GM12878 (cell line): ENCODE measurements at regions not wholly inside any gene's neighbourhood (a gene's known extent, or its start where the extent isn't known, plus 50 kb on each side); places are given as distances from the start of the nearest gene placed in this dataset.

Experiments used
- ATAC-seq: fragments of 200-7000 bp; cut with Tn5 transposase; 3 replicates; pipeline ENCODE4 v1.9.1; 2020; ENCODE audit warnings: mild to moderate bottlenecking, moderate library complexity
- BruUV-seq: library from RNA; stranded (reverse); fragments of 400-500 nt; replicated peaks from 2 replicates; lab custom pipeline; 2021; lab: Mats Ljungman, UMichigan
- CTCF ChIA-PET: fragments of 300-600 bp; sonication (Branson Sonifier 250); formaldehyde crosslinking; extraction: SDS; loops from one replicate; lab custom pipeline; 2021; ENCODE audit warnings: inconsistent platforms; lab: Yijun Ruan, JAX
- POLR2A ChIA-PET: fragments of 350-600 bp; formaldehyde crosslinking; extraction: SDS; loops from one replicate; lab custom pipeline; 2021; ENCODE audit warnings: inconsistent platforms; lab: Charles Lee
- RAD21 ChIA-PET: fragments of 300-600 bp; sonication (Branson Sonifier 250); formaldehyde crosslinking; loops from one replicate; lab custom pipeline; 2023; ENCODE audit warnings: antibody characterized with exemption; ENCODE audit not compliant: unreplicated experiment; lab: Charles Lee
- SMC1A ChIA-PET: fragments of 300-600 bp; sonication (Branson Sonifier 250); formaldehyde crosslinking; loops from one replicate; lab custom pipeline; 2023; ENCODE audit not compliant: unreplicated experiment, uncharacterized antibody; lab: Charles Lee
- DNase-seq: peaks from one replicate; pipeline ENCODE4 v3.0.0-alpha.2; 2011; ENCODE audit warnings: low read depth, low spot score
- FAIRE-seq: peaks from 3 replicates; lab custom pipeline; 2011; peaks lifted over from hg19 to GRCh38; lab: Jason Lieb, UNC
- H2AFZ ChIP-seq: 2 replicates; pipeline ENCODE4 v1.6.0; 2011; ENCODE audit warnings: low read depth, low read length, control low read depth; ENCODE audit not compliant: control insufficient read depth
- H3K27ac ChIP-seq: 2 replicates; pipeline ENCODE4 v1.5.1; 2011; ENCODE audit warnings: control low read depth; ENCODE audit not compliant: control insufficient read depth, insufficient read depth
- H3K27me3 ChIP-seq, 2 experiments: replicated peaks in 1 of 2; 2 replicates each; pipeline versions ENCODE4 v1.6.0 to v1.6.1; 2011; ENCODE audit warnings: low read length in 1 of 2; ENCODE audit not compliant: control insufficient read depth in 2 of 2, insufficient read depth in 2 of 2
- H3K36me3 ChIP-seq, 2 experiments: 2 replicates each; pipeline ENCODE4 v1.5.1; 2011; ENCODE audit warnings: low read length in 1 of 2; ENCODE audit not compliant: control insufficient read depth in 2 of 2, insufficient read depth in 2 of 2
- H3K4me1 ChIP-seq: 2 replicates; pipeline ENCODE4 v1.6.1; 2011; ENCODE audit warnings: mild to moderate bottlenecking, low read length, moderate library complexity, mixed read lengths; ENCODE audit not compliant: control insufficient read depth, insufficient read depth
- H3K4me2 ChIP-seq: 2 replicates; pipeline ENCODE4 v1.6.0; 2011; ENCODE audit warnings: control low read depth; ENCODE audit not compliant: control insufficient read depth, insufficient read depth
- H3K4me3 ChIP-seq: fragments of 200-600 bp; sonication (generic); 2 replicates; pipeline ENCODE4 v1.5.1; 2016
- H3K79me2 ChIP-seq: 2 replicates; pipeline ENCODE4 v1.6.0; 2011; ENCODE audit warnings: low read length; ENCODE audit not compliant: control insufficient read depth, insufficient read depth
- H3K9ac ChIP-seq: 2 replicates; pipeline ENCODE4 v1.8.0; 2011; ENCODE audit warnings: low read length, control low read depth, mixed read lengths; ENCODE audit not compliant: control insufficient read depth, insufficient read depth
- H3K9me3 ChIP-seq: replicated peaks from 3 replicates; pipeline ENCODE4 v1.5.1; 2011; ENCODE audit warnings: mild to moderate bottlenecking, low read length; ENCODE audit not compliant: control insufficient read depth, insufficient read depth
- H4K20me1 ChIP-seq: 2 replicates; pipeline ENCODE4 v1.6.0; 2011; ENCODE audit not compliant: control insufficient read depth, insufficient read depth
- ATF7 ChIP-seq: fragments of 450-650 bp; IDR thresholded peaks from 2 replicates; pipeline ENCODE4 v1.6.1; 2016; ENCODE audit warnings: low read depth, mild to moderate bottlenecking
- CHD4 ChIP-seq: fragments of 200-600 bp; sonication (generic); IDR thresholded peaks from 2 replicates; pipeline ENCODE4 v1.6.1; 2016; ENCODE audit warnings: mild to moderate bottlenecking
- E2F4 ChIP-seq: IDR thresholded peaks from 2 replicates; pipeline ENCODE4 v1.6.1; 2012; ENCODE audit warnings: low read depth, low read length, improper control_type of control experiment
- FOXM1 ChIP-seq: IDR thresholded peaks from 2 replicates; pipeline ENCODE4 v1.6.1; 2012; ENCODE audit warnings: low read depth, mild to moderate bottlenecking, inconsistent platforms, low read length, moderate library complexity
- GABPA ChIP-seq: IDR thresholded peaks from 2 replicates; pipeline ENCODE4 v1.6.1; 2014; ENCODE audit warnings: antibody characterized with exemption, low read depth, mild to moderate bottlenecking, inconsistent platforms
- HDAC2 ChIP-seq: fragments of 200-600 bp; sonication (generic); IDR thresholded peaks from 2 replicates; pipeline ENCODE4 v1.6.1; 2017
- IKZF1 ChIP-seq: fragments of 450-650 bp; conservative IDR thresholded peaks from 2 replicates; pipeline ENCODE4 v1.6.1; 2017; ENCODE audit warnings: antibody characterized with exemption, mild to moderate bottlenecking
- JUND ChIP-seq: IDR thresholded peaks from 2 replicates; pipeline ENCODE4 v1.6.1; 2012; ENCODE audit warnings: low read depth, mild to moderate bottlenecking, low read length, improper control_type of control experiment, moderate library complexity
- KDM1A ChIP-seq: fragments of 200-600 bp; sonication (generic); IDR thresholded peaks from 2 replicates; pipeline ENCODE4 v1.6.1; 2016; ENCODE audit warnings: borderline replicate concordance
- LARP7 ChIP-seq: fragments of 450-650 bp; IDR thresholded peaks from 2 replicates; pipeline ENCODE4 v1.6.1; 2017; ENCODE audit warnings: mild to moderate bottlenecking
- MTA3 ChIP-seq: IDR thresholded peaks from 2 replicates; pipeline ENCODE4 v1.6.1; 2012; ENCODE audit warnings: low read length, inconsistent platforms, borderline replicate concordance
- NFYA ChIP-seq: IDR thresholded peaks from 2 replicates; pipeline ENCODE4 v1.6.1; 2011; ENCODE audit warnings: low read depth, mild to moderate bottlenecking, low read length, improper control_type of control experiment, borderline replicate concordance
- POLR2AphosphoS2 ChIP-seq: IDR thresholded peaks from 2 replicates; pipeline ENCODE4 v1.6.1; 2011; ENCODE audit warnings: low read depth, mild to moderate bottlenecking, low read length, improper control_type of control experiment, moderate library complexity
- RB1 ChIP-seq: fragments of 450-650 bp; formaldehyde crosslinking; IDR thresholded peaks from 2 replicates; pipeline ENCODE4 v1.6.1; 2017; ENCODE audit warnings: mild to moderate bottlenecking, borderline replicate concordance
- SIN3A ChIP-seq: IDR thresholded peaks from 2 replicates; pipeline ENCODE4 v1.6.1; 2012; ENCODE audit warnings: low read depth, low read length, improper control_type of control experiment
- SIX5 ChIP-seq: IDR thresholded peaks from 2 replicates; pipeline ENCODE4 v1.6.1; 2011; ENCODE audit warnings: mild to moderate bottlenecking, low read depth, low read length, moderate library complexity; ENCODE audit not compliant: severe bottlenecking
- USF1 ChIP-seq: IDR thresholded peaks from 2 replicates; pipeline ENCODE4 v1.6.1; 2011; ENCODE audit warnings: borderline replicate concordance, low read depth, mild to moderate bottlenecking, moderate library complexity, mixed read lengths, low read length; ENCODE audit not compliant: insufficient read depth; ENCODE audit errors: extremely low read length
- ZNF217 ChIP-seq: fragments of 450-650 bp; IDR thresholded peaks from 2 replicates; pipeline ENCODE4 v1.6.1; 2017; ENCODE audit warnings: antibody characterized with exemption, mild to moderate bottlenecking
- WGBS: methylation state at CpG from one replicate; pipeline ENCODE4 v1.1.6; 2016; ENCODE audit warnings: low lambda C conversion rate; ENCODE audit not compliant: insufficient replicate concordance, insufficient coverage; ENCODE audit errors: missing lambda C conversion rate; 5-methylcytosine and 5-hydroxymethylcytosine counted together
- in situ Hi-C: fragments of 300-500 bp; cut with MboI; formaldehyde crosslinking; loops from 9 replicates; pipeline ENCODE4 v1.14.3; 2018; ENCODE audit warnings: mixed read lengths
- intact Hi-C: fragments of 100-400 bp; cut with micrococcal nuclease; formaldehyde crosslinking; loops from one replicate; pipeline ENCODE4 v1.14.2; 2022; ENCODE audit not compliant: unreplicated experiment
- TF ChIP-seq, protein P1 (sequence below): IDR thresholded peaks from 2 replicates; pipeline ENCODE4 v1.6.1; 2012; ENCODE audit warnings: low read depth, low read length, improper control_type of control experiment
- TF ChIP-seq, protein P2 (sequence below): fragments of 450-650 bp; formaldehyde crosslinking; IDR thresholded peaks from 2 replicates; pipeline ENCODE4 v1.5.0; 2022; ENCODE audit warnings: mild to moderate bottlenecking, missing genetic modification characterization

- TF ChIP-seq SIX5 (no peak), GABPA (no peak), NFYA (no peak), KDM1A (no peak)
Observed at GRCh38 chr14:76581592-76581991, 179.7 kb upstream of the VASH1 start (continued).

- Histone ChIP-seq H3K36me3 (no peaks in the 10 kb centered on the region), H3K9me3 (no peaks in the 10 kb centered on the region), H3K4me1 (no peaks in the 10 kb centered on the region), H3K4me3 (no peak overlapping the region), H3K79me2 (no peaks in the 10 kb centered on the region), H3K27ac (no peak overlapping the region), H3K4me2 (no peak overlapping the region), H2AFZ (no peak overlapping the region), H4K20me1 (no peaks in the 10 kb centered on the region), H3K27me3 (peaks cover 0 to 2% of the 10 kb centered on the region in 2 experiments; a peak in 1 of 4 replicates)
- 0% methylated on average over 1 of the region's 1 CpG for WGBS
- FAIRE-seq (no peak), DNase-seq (no peak)
- intact Hi-C loops: no loop called here
- ChIA-PET RAD21 (interaction anchor here (1.0 kb wide), 1 partner anchor 46 kb away, joined by 3 read pairs; no protein-coding TSS in a partner anchor), SMC1A (no interaction called here), CTCF (interaction anchor here (0.9 to 1.3 kb wide), 2 partner anchors 16 to 65 kb away, joined by 3 read pairs; no protein-coding TSS in a partner anchor)
- TF ChIP-seq ATF7 (no peak), E2F4 (no peak), RB1 (no peak), USF1 (no peak), HDAC2 (no peak), LARP7 (no peak), MTA3 (no peak), SIN3A (no peak), FOXM1 (no peak), POLR2AphosphoS2 (no peak), CHD4 (no peak), IKZF1 (no peak), ZNF217 (no peak), JUND (no peak)
- TF ChIP-seq, protein P1, sequence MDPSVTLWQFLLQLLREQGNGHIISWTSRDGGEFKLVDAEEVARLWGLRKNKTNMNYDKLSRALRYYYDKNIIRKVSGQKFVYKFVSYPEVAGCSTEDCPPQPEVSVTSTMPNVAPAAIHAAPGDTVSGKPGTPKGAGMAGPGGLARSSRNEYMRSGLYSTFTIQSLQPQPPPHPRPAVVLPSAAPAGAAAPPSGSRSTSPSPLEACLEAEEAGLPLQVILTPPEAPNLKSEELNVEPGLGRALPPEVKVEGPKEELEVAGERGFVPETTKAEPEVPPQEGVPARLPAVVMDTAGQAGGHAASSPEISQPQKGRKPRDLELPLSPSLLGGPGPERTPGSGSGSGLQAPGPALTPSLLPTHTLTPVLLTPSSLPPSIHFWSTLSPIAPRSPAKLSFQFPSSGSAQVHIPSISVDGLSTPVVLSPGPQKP: no peak
- TF ChIP-seq, protein P2, sequence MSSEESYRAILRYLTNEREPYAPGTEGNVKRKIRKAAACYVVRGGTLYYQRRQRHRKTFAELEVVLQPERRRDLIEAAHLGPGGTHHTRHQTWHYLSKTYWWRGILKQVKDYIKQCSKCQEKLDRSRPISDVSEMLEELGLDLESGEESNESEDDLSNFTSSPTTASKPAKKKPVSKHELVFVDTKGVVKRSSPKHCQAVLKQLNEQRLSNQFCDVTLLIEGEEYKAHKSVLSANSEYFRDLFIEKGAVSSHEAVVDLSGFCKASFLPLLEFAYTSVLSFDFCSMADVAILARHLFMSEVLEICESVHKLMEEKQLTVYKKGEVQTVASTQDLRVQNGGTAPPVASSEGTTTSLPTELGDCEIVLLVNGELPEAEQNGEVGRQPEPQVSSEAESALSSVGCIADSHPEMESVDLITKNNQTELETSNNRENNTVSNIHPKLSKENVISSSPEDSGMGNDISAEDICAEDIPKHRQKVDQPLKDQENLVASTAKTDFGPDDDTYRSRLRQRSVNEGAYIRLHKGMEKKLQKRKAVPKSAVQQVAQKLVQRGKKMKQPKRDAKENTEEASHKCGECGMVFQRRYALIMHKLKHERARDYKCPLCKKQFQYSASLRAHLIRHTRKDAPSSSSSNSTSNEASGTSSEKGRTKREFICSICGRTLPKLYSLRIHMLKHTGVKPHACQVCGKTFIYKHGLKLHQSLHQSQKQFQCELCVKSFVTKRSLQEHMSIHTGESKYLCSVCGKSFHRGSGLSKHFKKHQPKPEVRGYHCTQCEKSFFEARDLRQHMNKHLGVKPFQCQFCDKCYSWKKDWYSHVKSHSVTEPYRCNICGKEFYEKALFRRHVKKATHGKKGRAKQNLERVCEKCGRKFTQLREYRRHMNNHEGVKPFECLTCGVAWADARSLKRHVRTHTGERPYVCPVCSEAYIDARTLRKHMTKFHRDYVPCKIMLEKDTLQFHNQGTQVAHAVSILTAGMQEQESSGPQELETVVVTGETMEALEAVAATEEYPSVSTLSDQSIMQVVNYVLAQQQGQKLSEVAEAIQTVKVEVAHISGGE (CRISPR knock-in tag): no peak
- TF ChIP-seq, all 136 proteins: peak for 0
- in situ Hi-C loops: no loop called here
- no peak overlapping the region for H3K9ac ChIP-seq
- POLR2A ChIA-PET: no interaction called here
- ATAC-seq: no peak
- BruUV-seq: no TSS peak
Observed at GRCh38 chr14:76582447-76582846, 178.8 kb upstream of the VASH1 start.
